ENCODE measurements at regions not wholly inside any gene's neighbourhood (a gene's known extent, or its start where the extent isn't known, plus 50 kb on each side); places are given as distances from the start of the nearest gene placed in this dataset.

DNA sequence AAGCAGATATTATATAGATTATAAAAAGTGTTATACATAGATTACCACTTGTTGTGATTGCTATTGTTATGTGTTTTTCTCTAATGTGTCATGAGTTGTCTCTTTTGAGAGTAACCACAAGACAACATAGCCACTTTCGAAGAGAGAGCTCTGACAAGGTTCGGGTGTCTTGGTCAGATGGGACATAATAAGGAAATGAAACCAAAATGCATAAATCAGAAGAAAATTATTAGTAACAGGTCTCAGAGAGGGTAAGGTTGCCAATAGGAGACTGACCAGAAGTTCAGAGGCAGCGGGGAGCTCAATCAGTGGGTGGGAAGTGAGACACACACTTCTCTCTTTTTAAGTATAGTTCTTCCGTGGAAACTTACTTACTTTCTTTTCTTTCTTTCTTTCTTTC, 639.2 kb upstream of the POT1 start:
- FAIRE-seq (no peak), DNase-seq (ENCODE audit: low read depth) (no peak)
- H3K4me2 ChIP-seq (ENCODE audit: low read length), result no peak overlapping the region
- H3K9me3 ChIP-seq (ENCODE audit: insufficient read depth, low read depth, low read length), result no peaks in the 10 kb centered on the region
- H3K36me3 ChIP-seq (ENCODE audit: insufficient read depth, low read length), result no peaks in the 10 kb centered on the region
- Mint-ChIP-seq H3K4me3 (ENCODE audit: unreplicated experiment) (no peak overlapping the region), H3K4me1 (ENCODE audit: low read depth, unreplicated experiment) (no peaks in the 10 kb centered on the region), H3K27me3 (ENCODE audit: low read depth, unreplicated experiment) (no peaks in the 10 kb centered on the region), H3K36me3 (ENCODE audit: low read depth, unreplicated experiment) (no peaks in the 10 kb centered on the region), H3K27ac (ENCODE audit: unreplicated experiment) (no peak overlapping the region), H3K9me3 (ENCODE audit: unreplicated experiment) (no peaks in the 10 kb centered on the region)
- no peaks in the 10 kb centered on the region for H4K20me1 ChIP-seq (ENCODE audit: insufficient read depth, low read length)
- H2AFZ ChIP-seq (ENCODE audit: low read depth, low read length), result no peak overlapping the region
- H3K27ac ChIP-seq (ENCODE audit: low read depth, low read length), result no peak overlapping the region
- no peaks in the 10 kb centered on the region for H3K4me1 ChIP-seq (ENCODE audit: insufficient read depth, low read length)
- no peaks in the 10 kb centered on the region for H3K79me2 ChIP-seq (ENCODE audit: insufficient read depth, low read length)
- H3K9ac ChIP-seq (ENCODE audit: low read length), result no peak overlapping the region
- H3K27me3 ChIP-seq (ENCODE audit: insufficient read depth, low read length), result no peaks in the 10 kb centered on the region
- TF ChIP-seq EZH2 (IDR thresholded peaks at IDR 0.05; ENCODE audit: insufficient read depth, low read length), result no peak
- TF ChIP-seq, protein P1, sequence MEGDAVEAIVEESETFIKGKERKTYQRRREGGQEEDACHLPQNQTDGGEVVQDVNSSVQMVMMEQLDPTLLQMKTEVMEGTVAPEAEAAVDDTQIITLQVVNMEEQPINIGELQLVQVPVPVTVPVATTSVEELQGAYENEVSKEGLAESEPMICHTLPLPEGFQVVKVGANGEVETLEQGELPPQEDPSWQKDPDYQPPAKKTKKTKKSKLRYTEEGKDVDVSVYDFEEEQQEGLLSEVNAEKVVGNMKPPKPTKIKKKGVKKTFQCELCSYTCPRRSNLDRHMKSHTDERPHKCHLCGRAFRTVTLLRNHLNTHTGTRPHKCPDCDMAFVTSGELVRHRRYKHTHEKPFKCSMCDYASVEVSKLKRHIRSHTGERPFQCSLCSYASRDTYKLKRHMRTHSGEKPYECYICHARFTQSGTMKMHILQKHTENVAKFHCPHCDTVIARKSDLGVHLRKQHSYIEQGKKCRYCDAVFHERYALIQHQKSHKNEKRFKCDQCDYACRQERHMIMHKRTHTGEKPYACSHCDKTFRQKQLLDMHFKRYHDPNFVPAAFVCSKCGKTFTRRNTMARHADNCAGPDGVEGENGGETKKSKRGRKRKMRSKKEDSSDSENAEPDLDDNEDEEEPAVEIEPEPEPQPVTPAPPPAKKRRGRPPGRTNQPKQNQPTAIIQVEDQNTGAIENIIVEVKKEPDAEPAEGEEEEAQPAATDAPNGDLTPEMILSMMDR (IDR thresholded peaks at IDR 0.05; ENCODE audit: insufficient read depth, low read depth, low read length), result no peak
- no peak overlapping the region for H3K4me3 ChIP-seq (ENCODE audit: insufficient read depth, low read depth, low read length)

DNA sequence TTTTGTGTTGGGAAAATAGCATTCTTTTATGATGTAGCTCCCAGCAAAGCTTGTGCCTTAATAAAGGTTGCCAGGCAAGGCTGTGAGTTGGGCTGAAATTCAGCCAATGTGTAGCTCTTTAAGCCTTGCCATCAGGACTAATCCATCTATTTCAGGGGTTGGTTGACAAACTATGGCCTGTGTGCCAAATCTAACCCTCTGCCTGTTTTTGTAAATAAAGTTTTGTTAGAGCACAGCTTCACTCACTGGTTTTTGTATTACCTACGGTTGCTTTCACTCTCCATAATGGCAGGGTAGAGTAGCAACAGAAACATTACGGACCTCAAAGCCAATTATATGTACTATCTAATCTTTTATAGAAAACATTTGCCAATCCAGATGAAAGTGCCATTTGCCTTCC, 638.1 kb upstream of the POT1 start:
- Histone ChIP-seq H3K9me3 (ENCODE audit: insufficient read depth, low read depth, low read length) (no peaks in the 10 kb centered on the region), H3K27ac (ENCODE audit: low read depth, low read length) (no peak overlapping the region), H4K20me1 (ENCODE audit: insufficient read depth, low read length) (no peaks in the 10 kb centered on the region), H2AFZ (ENCODE audit: low read depth, low read length) (no peak overlapping the region), H3K9ac (ENCODE audit: low read length) (no peak overlapping the region), H3K27me3 (ENCODE audit: insufficient read depth, low read length) (no peaks in the 10 kb centered on the region), H3K4me1 (ENCODE audit: insufficient read depth, low read length) (no peaks in the 10 kb centered on the region), H3K36me3 (ENCODE audit: insufficient read depth, low read length) (no peaks in the 10 kb centered on the region), H3K4me2 (ENCODE audit: low read length) (no peak overlapping the region), H3K79me2 (ENCODE audit: insufficient read depth, low read length) (no peaks in the 10 kb centered on the region), H3K4me3 (ENCODE audit: insufficient read depth, low read depth, low read length) (no peak overlapping the region)
- no peaks in the 10 kb centered on the region for H3K27me3 Mint-ChIP-seq (ENCODE audit: low read depth, unreplicated experiment)
- no peak for FAIRE-seq
- DNase-seq (ENCODE audit: low read depth), result no peak
- H3K4me1 Mint-ChIP-seq (ENCODE audit: low read depth, unreplicated experiment), result no peaks in the 10 kb centered on the region
- no peak overlapping the region for H3K4me3 Mint-ChIP-seq (ENCODE audit: unreplicated experiment)
- no peaks in the 10 kb centered on the region for H3K9me3 Mint-ChIP-seq (ENCODE audit: unreplicated experiment)
- H3K27ac Mint-ChIP-seq (ENCODE audit: unreplicated experiment), result no peak overlapping the region
- no peaks in the 10 kb centered on the region for H3K36me3 Mint-ChIP-seq (ENCODE audit: low read depth, unreplicated experiment)
- no peak for TF ChIP-seq EZH2 (IDR thresholded peaks at IDR 0.05; ENCODE audit: insufficient read depth, low read length)
- TF ChIP-seq, protein P1 (IDR thresholded peaks at IDR 0.05; ENCODE audit: insufficient read depth, low read depth, low read length), result no peak

DNA sequence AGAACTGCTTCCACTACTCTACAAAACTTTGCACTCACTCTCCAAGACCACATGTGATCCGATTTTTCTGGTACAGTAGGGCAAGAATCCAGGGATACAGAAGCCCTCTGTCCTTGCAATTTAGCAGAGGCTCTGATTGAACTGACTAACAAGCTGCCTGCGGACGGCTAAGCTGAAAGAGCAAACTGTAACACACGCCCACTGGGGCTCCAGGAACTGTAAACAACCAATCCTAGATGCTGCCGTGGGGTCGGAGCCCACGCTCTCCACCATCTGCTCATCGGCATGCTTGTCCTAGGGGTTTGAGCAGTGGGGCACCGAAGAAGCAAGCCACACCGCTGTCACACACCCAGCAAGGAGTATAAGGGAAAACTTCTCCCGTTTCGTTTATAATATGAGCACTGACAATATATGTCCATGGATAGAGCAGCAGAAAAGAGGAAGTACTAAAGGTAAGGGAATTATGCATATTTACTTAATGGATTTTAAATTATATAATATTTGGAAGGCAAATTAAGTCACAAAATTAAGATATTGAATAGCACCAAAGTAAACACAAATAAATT, 634.4 kb upstream of the POT1 start:
- no peak overlapping the region for H3K4me3 Mint-ChIP-seq (ENCODE audit: unreplicated experiment)
- Histone ChIP-seq H3K36me3 (ENCODE audit: insufficient read depth, low read length) (no peaks in the 10 kb centered on the region), H2AFZ (ENCODE audit: low read depth, low read length) (peak overlapping the region; percentile 45), H3K27ac (ENCODE audit: low read depth, low read length) (no peak overlapping the region), H3K27me3 (ENCODE audit: insufficient read depth, low read length) (no peaks in the 10 kb centered on the region), H3K4me1 (ENCODE audit: insufficient read depth, low read length) (no peaks in the 10 kb centered on the region), H3K4me3 (ENCODE audit: insufficient read depth, low read depth, low read length) (peak overlapping the region; percentile 41), H3K9me3 (ENCODE audit: insufficient read depth, low read depth, low read length) (no peaks in the 10 kb centered on the region), H4K20me1 (ENCODE audit: insufficient read depth, low read length) (no peaks in the 10 kb centered on the region), H3K4me2 (ENCODE audit: low read length) (peak overlapping the region; percentile 68), H3K9ac (ENCODE audit: low read length) (no peak overlapping the region), H3K79me2 (ENCODE audit: insufficient read depth, low read length) (no peaks in the 10 kb centered on the region)
- TF ChIP-seq, protein P1 (IDR thresholded peaks at IDR 0.05; ENCODE audit: insufficient read depth, low read depth, low read length), result no peak
- no peak for TF ChIP-seq EZH2 (IDR thresholded peaks at IDR 0.05; ENCODE audit: insufficient read depth, low read length)
- H3K4me1 Mint-ChIP-seq (ENCODE audit: low read depth, unreplicated experiment), result no peaks in the 10 kb centered on the region
- H3K27ac Mint-ChIP-seq (ENCODE audit: unreplicated experiment), result no peak overlapping the region
- no peaks in the 10 kb centered on the region for H3K9me3 Mint-ChIP-seq (ENCODE audit: unreplicated experiment)
- no peak for FAIRE-seq
- DNase-seq (ENCODE audit: low read depth), result no peak
- no peaks in the 10 kb centered on the region for H3K36me3 Mint-ChIP-seq (ENCODE audit: low read depth, unreplicated experiment)
- no peaks in the 10 kb centered on the region for H3K27me3 Mint-ChIP-seq (ENCODE audit: low read depth, unreplicated experiment)

Data from astrocyte (in vitro differentiated cells and primary cell).